GM12878 (cell line): ENCODE measurements at regions not wholly inside any gene's neighbourhood (a gene's known extent, or its start where the extent isn't known, plus 50 kb on each side); places are given as distances from the start of the nearest gene placed in this dataset.

Experiments
- ATF3 ChIP-seq: IDR thresholded peaks from 2 replicates; pipeline ENCODE4 v1.6.1; 2011; ENCODE audit warnings: low read depth, mild to moderate bottlenecking, low read length, moderate library complexity, borderline replicate concordance; ENCODE audit errors: extremely low read depth
- BRCA1 ChIP-seq: IDR thresholded peaks from 2 replicates; pipeline ENCODE4 v1.6.1; 2011; ENCODE audit warnings: low read depth, low read length, improper control_type of control experiment
- CTCF ChIP-seq, 3 experiments: IDR thresholded peaks in 2 of 3; conservative IDR thresholded peaks in 1 of 3; 2 replicates each; pipeline ENCODE4 v1.5.1; 2011; ENCODE audit warnings: low read depth in 3 of 3, low read length in 3 of 3, mild to moderate bottlenecking in 3 of 3, control low read depth in 2 of 3, moderate library complexity in 2 of 3, inconsistent platforms in 1 of 3, mixed read lengths in 1 of 3; ENCODE audit not compliant: control insufficient read depth in 2 of 3, insufficient read depth in 1 of 3; ENCODE audit errors: extremely low read depth in 1 of 3
- E4F1 ChIP-seq: fragments of 450-650 bp; IDR thresholded peaks from 2 replicates; pipeline ENCODE4 v1.6.1; 2018; ENCODE audit warnings: borderline replicate concordance, mild to moderate bottlenecking; ENCODE audit not compliant: partially characterized antibody
- GABPA ChIP-seq: IDR thresholded peaks from 2 replicates; pipeline ENCODE4 v1.6.1; 2014; ENCODE audit warnings: antibody characterized with exemption, low read depth, mild to moderate bottlenecking, inconsistent platforms
- NR2C1 ChIP-seq: fragments of 450-650 bp; IDR thresholded peaks from 2 replicates; pipeline ENCODE4 v1.6.1; 2017; ENCODE audit warnings: antibody characterized with exemption, mild to moderate bottlenecking, moderate library complexity
- PAX5 ChIP-seq: IDR thresholded peaks from 2 replicates; pipeline ENCODE4 v1.6.1; 2011; ENCODE audit warnings: low read depth, low read length, borderline replicate concordance
- POLR2A ChIP-seq: IDR thresholded peaks from 2 replicates; pipeline ENCODE4 v1.6.1; 2011; ENCODE audit warnings: low read depth, mild to moderate bottlenecking, low read length
- SIN3A ChIP-seq: IDR thresholded peaks from 2 replicates; pipeline ENCODE4 v1.6.1; 2012; ENCODE audit warnings: low read depth, low read length, improper control_type of control experiment
- SREBF2 ChIP-seq: IDR thresholded peaks from 2 replicates; pipeline ENCODE4 v1.6.1; 2012; ENCODE audit warnings: mild to moderate bottlenecking, low read length
- TCF3 ChIP-seq: IDR thresholded peaks from 2 replicates; pipeline ENCODE4 v1.6.1; 2012; ENCODE audit warnings: low read depth, mild to moderate bottlenecking, low read length, borderline replicate concordance; ENCODE audit not compliant: insufficient read depth
- ZNF384 ChIP-seq: IDR thresholded peaks from 2 replicates; pipeline ENCODE4 v1.6.1; 2012; ENCODE audit warnings: low read depth, mild to moderate bottlenecking, low read length, improper control_type of control experiment, borderline replicate concordance

- TF ChIP-seq SREBF2 (no peak), CTCF (IDR thresholded peaks at IDR 0.05 in 2 of 3, conservative IDR thresholded peaks at IDR 0.05 in 1 of 3; ENCODE audit: control insufficient read depth in 2 of 3, extremely low read depth in 1 of 3, insufficient read depth in 1 of 3, low read depth in 3 of 3, low read length in 3 of 3) (no peak), POLR2A (no peak), BRCA1 (no peak), GABPA (no peak), ATF3 (no peak), PAX5 (peak; percentile 40; the same call in 1 of the 2 replicates), ZNF384 (no peak), E4F1 (no peak), NR2C1 (no peak), TCF3 (no peak), SIN3A (no peak)
These were observed 75.5 kb upstream of the TAF1B start for GRCh38 chr2:9767656-9768281.
